HG02571 (cell line): ENCODE measurements at regions not wholly inside any gene's neighbourhood (a gene's known extent, or its start where the extent isn't known, plus 50 kb on each side); places are given as distances from the start of the nearest gene placed in this dataset.

Source experiments
- ATAC-seq: cut with Tn5 transposase; IDR thresholded peaks from one replicate; pipeline ENCODE4 v1.9.1; 2021; ENCODE audit warnings: mild to moderate bottlenecking, moderate library complexity; ENCODE audit not compliant: unreplicated experiment

DNA sequence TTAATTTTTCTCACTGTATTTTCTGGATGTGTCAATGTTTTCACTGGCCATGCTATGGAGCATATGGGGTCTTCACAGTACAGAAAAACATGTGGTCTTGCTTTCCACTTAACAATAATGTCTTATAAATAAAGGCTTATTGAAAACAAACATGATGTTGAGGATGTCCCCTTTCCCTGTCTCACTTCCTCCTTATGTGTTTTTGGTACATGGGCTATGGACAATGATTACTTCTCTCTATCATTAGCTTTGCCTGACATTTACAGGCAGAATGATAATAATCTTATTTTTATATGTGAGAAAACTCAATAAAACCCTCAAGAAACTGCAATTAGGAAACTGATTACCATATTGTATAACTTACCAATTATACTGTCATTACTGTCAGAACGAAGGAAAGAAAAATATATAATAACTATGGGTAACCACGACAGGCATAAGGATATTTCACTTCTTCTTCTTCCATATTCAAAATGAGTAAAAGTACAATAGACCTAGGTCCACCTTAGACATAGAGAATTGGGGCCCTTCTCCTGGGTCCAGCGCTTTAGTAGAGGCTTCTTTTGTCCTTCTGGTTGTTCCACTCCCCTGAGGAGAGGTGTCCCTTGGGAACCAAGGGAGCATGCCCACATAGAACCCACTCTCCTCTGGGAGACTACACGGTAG lies 375.0 kb downstream of the MAN2A1 start:
- no peak for ATAC-seq

DNA sequence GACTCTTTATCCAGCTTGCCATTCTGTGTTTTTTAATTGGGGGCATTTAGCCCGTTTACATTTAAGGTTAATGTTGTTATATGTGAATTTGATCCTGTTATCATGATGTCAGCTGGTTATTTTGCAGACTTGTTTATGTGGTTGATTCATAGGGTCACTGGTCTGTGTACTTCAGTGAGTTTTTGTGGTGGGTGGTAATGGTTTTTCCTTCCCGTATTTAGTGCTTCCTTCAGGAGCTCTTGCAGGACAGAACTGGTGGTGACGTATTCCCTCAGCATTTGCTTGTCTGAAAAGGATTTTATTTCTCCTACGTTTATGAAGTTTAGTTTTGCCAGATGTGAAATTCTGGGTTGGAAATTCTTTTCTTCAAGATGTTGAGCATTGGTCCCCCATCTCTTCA lies 381.1 kb downstream of the MAN2A1 start:
- no peak for ATAC-seq

- no peak for ATAC-seq
Measured at GRCh38 chr5:110072651-110073050, 382.9 kb downstream of the MAN2A1 start.

- ATAC-seq: no peak
Measured at GRCh38 chr5:110073534-110073933, 383.8 kb downstream of the MAN2A1 start.

DNA sequence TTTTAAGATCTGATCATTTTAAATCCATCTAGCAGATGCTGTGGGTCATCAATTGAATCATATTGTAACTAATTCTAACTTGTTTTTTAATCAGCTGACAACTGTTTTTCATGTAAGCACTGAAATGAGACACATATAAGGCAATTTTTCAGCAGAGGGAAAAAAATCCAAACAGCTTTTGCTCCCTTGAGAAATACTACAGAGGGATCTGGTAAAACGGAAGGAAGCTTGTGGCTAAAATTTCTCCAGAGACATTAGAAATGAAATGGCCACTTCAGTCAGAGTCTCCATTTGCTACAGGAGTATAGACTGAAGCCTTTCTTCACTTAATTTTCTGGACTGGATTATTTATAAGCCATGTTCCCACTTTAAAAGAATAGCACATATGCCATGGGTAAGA lies 385.9 kb downstream of the MAN2A1 start:
- no peak for ATAC-seq

GRCh38 chr5:110077147-110077546 lies 387.4 kb downstream of the MAN2A1 start:
- no peak for ATAC-seq

GRCh38 chr5:110082194-110082593 lies 392.5 kb downstream of the MAN2A1 start:
- no peak for ATAC-seq

GRCh38 chr5:110082863-110083262 lies 393.1 kb downstream of the MAN2A1 start:
- no peak for ATAC-seq

GRCh38 chr5:110085826-110086225 lies 396.1 kb downstream of the MAN2A1 start:
- ATAC-seq: no peak

GRCh38 chr5:110086658-110087388 lies 397.1 kb downstream of the MAN2A1 start:
- ATAC-seq: no peak

DNA sequence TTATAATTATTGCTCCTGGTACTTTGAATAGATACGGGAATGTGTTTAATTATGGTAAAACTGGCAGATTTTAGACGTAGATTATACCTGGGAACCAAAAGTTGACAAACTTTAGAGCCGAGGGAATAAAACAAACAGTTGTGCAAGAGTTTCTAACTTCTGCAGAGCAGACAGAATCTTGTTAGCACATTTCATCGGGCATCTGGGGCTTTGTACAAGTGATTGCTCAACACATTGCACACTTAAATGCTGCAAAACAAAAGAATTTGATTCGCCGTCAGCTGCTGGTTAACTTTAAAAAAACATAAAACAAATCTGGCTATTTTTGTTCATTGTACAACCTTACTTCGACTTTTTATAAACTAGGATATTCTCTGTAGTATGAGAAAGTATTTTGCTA lies 398.1 kb downstream of the MAN2A1 start:
- no peak for ATAC-seq

GRCh38 chr5:110088676-110089436 lies 399.1 kb downstream of the MAN2A1 start:
- ATAC-seq: no peak

GRCh38 chr5:110092955-110093785 lies 403.4 kb downstream of the MAN2A1 start:
- ATAC-seq: no peak

DNA sequence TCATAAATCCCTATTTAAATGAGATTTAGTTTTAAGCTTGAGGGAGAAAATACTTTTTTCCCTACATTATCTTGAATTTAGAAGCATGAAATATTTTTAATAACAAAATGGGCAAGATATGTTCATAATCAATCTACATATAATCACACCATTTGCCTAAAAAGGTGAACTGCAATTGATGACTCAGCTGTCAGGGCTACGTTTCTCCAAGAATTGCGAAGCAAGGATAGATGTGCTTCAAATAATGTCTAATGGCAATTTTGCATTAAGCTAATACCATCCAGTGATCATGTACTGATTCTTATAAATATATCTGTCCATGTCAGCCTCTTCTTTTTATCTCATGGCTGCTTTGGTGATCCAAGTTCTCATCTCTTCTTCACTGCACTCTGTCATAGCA lies 404.4 kb downstream of the MAN2A1 start:
- ATAC-seq: no peak

DNA sequence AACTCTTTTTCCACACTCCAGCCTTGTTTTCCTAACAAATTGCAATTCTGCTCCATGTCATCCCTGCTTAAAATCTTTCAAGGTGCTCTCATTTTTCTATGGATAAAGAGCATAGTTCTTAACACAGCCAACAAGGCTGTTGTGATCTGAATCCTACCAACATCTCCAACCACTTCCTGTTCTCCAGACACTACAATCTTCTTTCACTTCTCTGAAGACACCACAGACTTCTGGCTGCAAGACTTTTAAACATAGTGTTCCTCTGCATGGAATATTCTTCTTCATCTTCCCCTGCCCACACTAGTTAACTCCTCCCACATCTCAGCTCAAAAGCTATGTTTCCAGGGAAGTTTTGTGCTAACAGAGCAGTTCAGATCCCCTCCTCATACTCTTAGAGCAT lies 404.8 kb downstream of the MAN2A1 start:
- ATAC-seq: no peak

- ATAC-seq: no peak
Measured at GRCh38 chr5:110096419-110096818, 406.7 kb downstream of the MAN2A1 start.

DNA sequence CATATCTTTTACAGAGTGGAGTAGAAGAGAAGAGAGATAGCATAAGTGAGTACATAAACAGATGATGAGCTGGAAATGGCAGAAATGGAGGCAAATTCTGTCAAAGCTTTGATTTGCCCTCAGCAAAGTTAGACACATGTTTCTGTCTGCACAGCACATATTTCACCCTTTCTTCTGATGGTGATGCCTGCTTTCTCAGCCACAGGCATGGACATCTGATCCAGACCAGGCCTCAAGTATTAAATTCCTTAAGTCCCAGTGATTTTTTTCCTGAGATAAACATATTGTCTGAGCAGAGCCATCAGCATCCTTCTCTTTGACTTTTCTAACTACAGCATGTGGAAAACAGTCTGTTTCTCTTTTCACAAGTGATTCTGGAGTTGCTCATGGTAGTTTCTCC lies 409.8 kb downstream of the MAN2A1 start:
- ATAC-seq: no peak

DNA sequence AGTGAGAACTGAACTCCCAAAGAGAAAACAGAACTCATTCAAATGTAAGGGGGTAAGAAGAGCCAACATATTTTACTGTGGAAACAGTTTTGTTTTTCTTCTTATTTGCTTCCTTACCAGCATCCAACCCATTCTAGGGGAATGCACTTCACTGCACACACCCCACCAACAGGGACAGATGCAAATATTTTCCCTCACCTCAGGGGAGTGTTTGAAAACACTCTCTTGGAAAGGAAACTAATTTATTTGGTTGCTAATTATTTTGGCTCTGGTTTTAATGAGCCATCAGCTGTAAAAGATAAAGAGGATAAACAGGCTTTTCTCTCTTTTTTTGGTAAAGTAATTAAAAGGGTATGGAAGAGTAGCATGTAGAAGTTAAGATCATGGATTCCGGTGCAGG lies 413.4 kb downstream of the MAN2A1 start:
- no peak for ATAC-seq

- no peak for ATAC-seq
Measured at GRCh38 chr5:110104060-110104725, 414.5 kb downstream of the MAN2A1 start.
